CD8-positive, alpha-beta memory T cell (primary cell): ENCODE measurements at regions not wholly inside any gene's neighbourhood (a gene's known extent, or its start where the extent isn't known, plus 50 kb on each side); places are given as distances from the start of the nearest gene placed in this dataset.

Experiments
- CTCF ChIA-PET: fragments of 350-600 bp; sonication (Branson Sonifier 250); formaldehyde crosslinking; loops from one replicate; lab custom pipeline; 2021; ENCODE audit warnings: antibody characterized with exemption; lab: Charles Lee
- POLR2A ChIA-PET: fragments of 350-600 bp; sonication (Branson Sonifier 250); formaldehyde crosslinking; loops from one replicate; lab custom pipeline; 2021; ENCODE audit warnings: antibody characterized with exemption; lab: Charles Lee
- DNase-seq, 5 donors: peaks; one replicate each; pipeline versions ENCODE4 v3.0.0 to v3.0.0-alpha.2; 2020 to 2022; ENCODE audit warnings: mixed read lengths in 1 of 5
- H3K27ac ChIP-seq: one replicate; pipeline ENCODE4 v1.7.0; 2013; ENCODE audit warnings: low read depth, mild to moderate bottlenecking, low read length, moderate library complexity
- H3K27me3 ChIP-seq: 2 replicates; pipeline ENCODE4 v1.7.0; 2013; ENCODE audit warnings: low read length, mild to moderate bottlenecking; ENCODE audit not compliant: insufficient read depth, poor library complexity, severe bottlenecking
- H3K36me3 ChIP-seq: 2 replicates; pipeline ENCODE4 v1.7.0; 2013; ENCODE audit warnings: mild to moderate bottlenecking, low read length, moderate library complexity; ENCODE audit not compliant: insufficient read depth
- H3K4me1 ChIP-seq: 2 replicates; pipeline ENCODE4 v1.7.0; 2013; ENCODE audit warnings: mild to moderate bottlenecking, low read length, moderate library complexity; ENCODE audit not compliant: insufficient read depth
- H3K4me3 ChIP-seq: 2 replicates; pipeline ENCODE4 v1.7.0; 2013; ENCODE audit warnings: mild to moderate bottlenecking, low read length
- H3K9me3 ChIP-seq: 2 replicates; pipeline ENCODE4 v1.7.0; 2013; ENCODE audit warnings: mild to moderate bottlenecking, low read length
- H3K27ac Mint-ChIP-seq, 8 donors: one replicate each; pipeline ENCODE4 v1.8.0; 2020 to 2021; ENCODE audit warnings: mixed read lengths in 8 of 8, mild to moderate bottlenecking in 6 of 8, inconsistent platforms in 3 of 8, moderate library complexity in 3 of 8
- H3K27me3 Mint-ChIP-seq, 2 donors: one replicate each; pipeline ENCODE4 v1.8.0; 2020 to 2021; ENCODE audit warnings: mixed read lengths in 2 of 2, mild to moderate bottlenecking in 1 of 2, moderate library complexity in 1 of 2
- H3K36me3 Mint-ChIP-seq, 3 donors: one replicate each; pipeline ENCODE4 v1.8.0; 2020 to 2021; ENCODE audit warnings: mixed read lengths in 3 of 3, inconsistent platforms in 1 of 3, mild to moderate bottlenecking in 1 of 3
- H3K4me1 Mint-ChIP-seq, 3 donors: one replicate each; pipeline ENCODE4 v1.8.0; 2020 to 2021; ENCODE audit warnings: mixed read lengths in 3 of 3, inconsistent platforms in 1 of 3, mild to moderate bottlenecking in 1 of 3
- H3K4me3 Mint-ChIP-seq, 7 donors: one replicate each; pipeline ENCODE4 v1.8.0; 2020 to 2021; ENCODE audit warnings: mixed read lengths in 7 of 7, mild to moderate bottlenecking in 6 of 7, moderate library complexity in 4 of 7, inconsistent platforms in 2 of 7
- H3K9me3 Mint-ChIP-seq, 5 donors: one replicate each; pipeline ENCODE4 v1.8.0; 2020 to 2022; ENCODE audit warnings: mixed read lengths in 5 of 5, mild to moderate bottlenecking in 3 of 5, moderate library complexity in 2 of 5, inconsistent platforms in 1 of 5

- Mint-ChIP-seq H3K36me3 (peaks cover 0 to 17% (median 2%) of the 10 kb centered on the region in 3 donors), H3K27ac (peak overlapping the region in 3 of 8 donors; percentile 14 to 83 (median 43))
- POLR2A ChIA-PET: interaction anchor here (0.7 kb wide), 1 partner anchor 76 kb away, joined by 3 read pairs; no protein-coding TSS in a partner anchor
Observed at GRCh38 chr2:8391584-8391983, 290.3 kb upstream of the ID2 start.

GRCh38 chr2:8392098-8392866 is 289.6 kb upstream of the ID2 start:
- POLR2A ChIA-PET: interaction anchor here (0.7 kb wide), 1 partner anchor 76 kb away, joined by 3 read pairs; no protein-coding TSS in a partner anchor

More at GRCh38 chr2:8391584-8391983, 290.3 kb upstream of the ID2 start:
- CTCF ChIA-PET: no interaction called here
- H3K27me3 ChIP-seq: no peaks in the 10 kb centered on the region
- H3K36me3 ChIP-seq: no peaks in the 10 kb centered on the region
- no peaks in the 10 kb centered on the region for H3K9me3 ChIP-seq
- Mint-ChIP-seq H3K4me3 (no peak overlapping the region), H3K27me3 (peaks cover 0 to 1% of the 10 kb centered on the region in 2 donors), H3K4me1 (peaks cover 8 to 11% (median 9%) of the 10 kb centered on the region in 3 donors), H3K9me3 (no peaks in the 10 kb centered on the region)
- no peaks in the 10 kb centered on the region for H3K4me1 ChIP-seq
- no peak for DNase-seq
- H3K4me3 ChIP-seq: no peak overlapping the region
- no peak overlapping the region for H3K27ac ChIP-seq

DNA sequence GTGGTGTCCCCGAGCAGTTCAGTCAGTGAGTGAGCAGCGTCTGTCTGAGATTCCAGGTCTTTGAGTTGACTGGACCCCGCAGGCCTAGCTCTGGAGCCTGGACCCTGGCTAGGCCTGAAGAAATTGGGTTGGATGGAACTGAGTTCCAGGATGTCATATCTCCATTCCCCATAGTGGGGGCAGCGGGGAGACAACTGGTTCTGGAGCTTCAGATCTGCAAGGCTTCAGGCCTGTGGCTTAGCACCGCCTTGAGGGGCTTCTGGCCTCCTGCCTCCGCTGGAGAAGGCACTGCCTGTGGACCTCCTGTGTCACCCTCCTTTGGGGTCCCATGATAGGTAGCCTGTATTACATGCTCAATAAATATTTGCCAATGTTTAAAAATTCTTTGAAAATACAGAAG is 288.4 kb upstream of the ID2 start:
- DNase-seq: no peak
- H3K9me3 Mint-ChIP-seq: no peaks in the 10 kb centered on the region
- no peak overlapping the region for H3K27ac ChIP-seq
- peaks cover 8 to 13% (median 12%) of the 10 kb centered on the region in 3 donors for H3K4me1 Mint-ChIP-seq
- ChIA-PET POLR2A (no interaction called here), CTCF (interaction anchor here (1.1 to 1.5 kb wide), 2 partner anchors 10 to 20 kb away, joined by 3 to 4 read pairs; no protein-coding TSS in a partner anchor)
- no peaks in the 10 kb centered on the region for H3K9me3 ChIP-seq
- H3K4me3 Mint-ChIP-seq: no peak overlapping the region
- H3K36me3 Mint-ChIP-seq: peaks cover 0 to 9% (median 0%) of the 10 kb centered on the region in 3 donors
- H3K27ac Mint-ChIP-seq: no peak overlapping the region
- peaks cover 0 to 1% of the 10 kb centered on the region in 2 donors for H3K27me3 Mint-ChIP-seq
- H3K4me1 ChIP-seq: no peaks in the 10 kb centered on the region
- H3K36me3 ChIP-seq: no peaks in the 10 kb centered on the region
- H3K27me3 ChIP-seq: no peaks in the 10 kb centered on the region
- H3K4me3 ChIP-seq: no peak overlapping the region

More at GRCh38 chr2:8392098-8392866, 289.6 kb upstream of the ID2 start:
- Histone ChIP-seq H3K4me3 (no peak overlapping the region), H3K27me3 (no peaks in the 10 kb centered on the region), H3K36me3 (no peaks in the 10 kb centered on the region), H3K27ac (no peak overlapping the region), H3K4me1 (no peaks in the 10 kb centered on the region), H3K9me3 (no peaks in the 10 kb centered on the region)
- no peak for DNase-seq
- H3K9me3 Mint-ChIP-seq: no peaks in the 10 kb centered on the region
- CTCF ChIA-PET: no interaction called here
- H3K36me3 Mint-ChIP-seq: peaks cover 0 to 17% (median 2%) of the 10 kb centered on the region in 3 donors
- no peak overlapping the region for H3K4me3 Mint-ChIP-seq
- H3K27ac Mint-ChIP-seq: peak overlapping the region in 1 of 8 donors; percentile 14
- peaks cover 0 to 1% of the 10 kb centered on the region in 2 donors for H3K27me3 Mint-ChIP-seq
- H3K4me1 Mint-ChIP-seq: peaks cover 8 to 12% (median 11%) of the 10 kb centered on the region in 3 donors

- no peaks in the 10 kb centered on the region for H3K9me3 Mint-ChIP-seq
- DNase-seq: no peak
- H3K4me3 Mint-ChIP-seq: no peak overlapping the region
- ChIA-PET POLR2A (no interaction called here), CTCF (interaction anchor here (1.1 to 1.5 kb wide), 2 partner anchors 11 to 19 kb away, joined by 3 to 4 read pairs; no protein-coding TSS in a partner anchor)
- no peak overlapping the region for H3K4me3 ChIP-seq
- peaks cover 0 to 3% (median 0%) of the 10 kb centered on the region in 3 donors for H3K36me3 Mint-ChIP-seq
- no peaks in the 10 kb centered on the region for H3K27me3 ChIP-seq
- peak overlapping the region in 2 of 8 donors; percentile 42 to 93 for H3K27ac Mint-ChIP-seq
- no peaks in the 10 kb centered on the region for H3K9me3 ChIP-seq
- H3K4me1 ChIP-seq: no peaks in the 10 kb centered on the region
- H3K27me3 Mint-ChIP-seq: peaks cover 0 to 1% of the 10 kb centered on the region in 2 donors
- H3K27ac ChIP-seq: no peak overlapping the region
- H3K4me1 Mint-ChIP-seq: peaks cover 8 to 18% (median 16%) of the 10 kb centered on the region in 3 donors
- no peaks in the 10 kb centered on the region for H3K36me3 ChIP-seq
Observed at GRCh38 chr2:8394131-8394530, 287.7 kb upstream of the ID2 start.

- DNase-seq: no peak
- Mint-ChIP-seq H3K27ac (peak overlapping the region in 2 of 8 donors; percentile 42 to 85), H3K4me1 (peaks cover 8 to 18% (median 14%) of the 10 kb centered on the region in 3 donors), H3K36me3 (no peaks in the 10 kb centered on the region), H3K4me3 (no peak overlapping the region), H3K27me3 (peaks cover 0 to 1% of the 10 kb centered on the region in 2 donors), H3K9me3 (no peaks in the 10 kb centered on the region)
- ChIA-PET CTCF (interaction anchor here (1.5 kb wide), 1 partner anchor 19 kb away, joined by 4 read pairs; no protein-coding TSS in a partner anchor), POLR2A (no interaction called here)
- Histone ChIP-seq H3K9me3 (no peaks in the 10 kb centered on the region), H3K4me1 (no peaks in the 10 kb centered on the region), H3K27me3 (no peaks in the 10 kb centered on the region), H3K36me3 (no peaks in the 10 kb centered on the region), H3K4me3 (no peak overlapping the region), H3K27ac (no peak overlapping the region)
Observed at GRCh38 chr2:8394569-8395359, 287.1 kb upstream of the ID2 start.

DNA sequence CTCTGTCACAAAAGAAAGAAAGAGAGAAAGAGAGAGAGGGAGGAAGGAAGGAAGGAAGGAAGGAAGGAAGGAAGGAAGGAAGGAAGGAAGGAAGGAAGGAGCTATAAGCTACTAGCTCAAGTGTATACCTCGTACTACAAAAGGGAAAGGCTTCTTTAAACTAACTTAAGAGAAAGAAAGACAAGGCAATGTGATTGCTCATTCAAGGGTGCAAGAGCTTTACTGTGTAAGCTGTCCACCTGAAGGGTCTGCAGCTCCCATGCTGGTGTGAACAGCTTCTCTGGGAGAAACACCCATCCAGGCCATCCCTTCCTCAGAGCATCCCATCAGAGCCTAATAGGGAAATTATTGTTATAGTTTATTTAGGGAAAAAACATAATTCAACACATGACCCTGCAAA is 286.1 kb upstream of the ID2 start:
- H3K27me3 ChIP-seq: no peaks in the 10 kb centered on the region
- POLR2A ChIA-PET: no interaction called here
- H3K27ac ChIP-seq: no peak overlapping the region
- Mint-ChIP-seq H3K27me3 (peaks cover 0 to 1% of the 10 kb centered on the region in 2 donors), H3K9me3 (no peaks in the 10 kb centered on the region), H3K36me3 (no peaks in the 10 kb centered on the region), H3K4me3 (no peak overlapping the region), H3K4me1 (peaks cover 8 to 17% (median 11%) of the 10 kb centered on the region in 3 donors), H3K27ac (peak overlapping the region in 1 of 8 donors; percentile 28)
- no peak for DNase-seq
- no peaks in the 10 kb centered on the region for H3K36me3 ChIP-seq
- H3K4me3 ChIP-seq: no peak overlapping the region
- no peaks in the 10 kb centered on the region for H3K4me1 ChIP-seq
- H3K9me3 ChIP-seq: no peaks in the 10 kb centered on the region
- CTCF ChIA-PET: no interaction called here

GRCh38 chr2:8398040-8398668 is 283.7 kb upstream of the ID2 start:
- ChIA-PET CTCF (no interaction called here), POLR2A (no interaction called here)
- Histone ChIP-seq H3K4me1 (no peaks in the 10 kb centered on the region), H3K9me3 (no peaks in the 10 kb centered on the region), H3K4me3 (no peak overlapping the region), H3K36me3 (no peaks in the 10 kb centered on the region), H3K27me3 (no peaks in the 10 kb centered on the region), H3K27ac (no peak overlapping the region)
- Mint-ChIP-seq H3K36me3 (no peaks in the 10 kb centered on the region), H3K27ac (no peak overlapping the region), H3K4me1 (peaks cover 8 to 17% (median 11%) of the 10 kb centered on the region in 3 donors), H3K4me3 (no peak overlapping the region), H3K27me3 (peaks cover 0 to 1% of the 10 kb centered on the region in 2 donors), H3K9me3 (no peaks in the 10 kb centered on the region)
- no peak for DNase-seq
